Endothelial cell of umbilical vein (primary cell): ENCODE measurements at regions not wholly inside any gene's neighbourhood (a gene's known extent, or its start where the extent isn't known, plus 50 kb on each side); places are given as distances from the start of the nearest gene placed in this dataset.

Experiments
- BruUV-seq: library from RNA; stranded (reverse); fragments of 400-500 nt; replicated peaks from 2 replicates; lab custom pipeline; 2021; lab: Mats Ljungman, UMichigan
- CTCF ChIA-PET: fragments of 300-600, 350-600 bp; sonication (Branson Sonifier 250); formaldehyde crosslinking; loops from one replicate; lab custom pipeline; 2021; ENCODE audit warnings: antibody characterized with exemption, inconsistent platforms; lab: Charles Lee
- POLR2A ChIA-PET: fragments of 300-600, 350-600 bp; sonication (Branson Sonifier 250); formaldehyde crosslinking; loops from one replicate; lab custom pipeline; 2021; ENCODE audit warnings: antibody characterized with exemption, inconsistent platforms; lab: Charles Lee
- DNase-seq: peaks from one replicate; pipeline ENCODE4 v3.0.0-alpha.2; 2011; ENCODE audit warnings: low read depth, low spot score
- FAIRE-seq: peaks from 2 replicates; lab custom pipeline; 2011; peaks lifted over from hg19 to GRCh38; lab: Jason Lieb, UNC
- H2AFZ ChIP-seq: 2 replicates; pipeline ENCODE4 v1.6.0; 2012; ENCODE audit warnings: low read depth, low read length, control low read depth, inconsistent platforms
- H3K27ac ChIP-seq: 2 replicates; pipeline ENCODE4 v1.5.1; 2011; ENCODE audit warnings: low read depth, mild to moderate bottlenecking, control low read depth, low read length, moderate library complexity; ENCODE audit not compliant: insufficient read depth
- H3K27me3 ChIP-seq, 2 experiments: 2 replicates each; pipeline versions ENCODE4 v1.6.0 to v1.6.1; 2011; ENCODE audit warnings: low read length in 2 of 2, mixed read lengths in 1 of 2; ENCODE audit not compliant: control insufficient read depth in 2 of 2, insufficient read depth in 2 of 2
- H3K36me3 ChIP-seq, 2 experiments: 2 replicates in 1 of 2; 3 replicates in 1 of 2; pipeline ENCODE4 v1.5.1; 2011; ENCODE audit warnings: low read length in 2 of 2, mild to moderate bottlenecking in 1 of 2, moderate library complexity in 1 of 2; ENCODE audit not compliant: control insufficient read depth in 2 of 2, insufficient read depth in 2 of 2; ENCODE audit errors: extremely low read depth in 1 of 2
- H3K4me1 ChIP-seq: 3 replicates; pipeline ENCODE4 v1.5.1; 2011; ENCODE audit warnings: mild to moderate bottlenecking, low read length; ENCODE audit not compliant: control insufficient read depth, insufficient read depth; ENCODE audit errors: extremely low read depth
- H3K4me2 ChIP-seq: 2 replicates; pipeline ENCODE4 v1.6.1; 2011; ENCODE audit warnings: low read length, control low read depth, mixed read lengths; ENCODE audit not compliant: insufficient read depth
- H3K4me3 ChIP-seq, 3 experiments: fragments of 200-600 bp in 1 of 3; sonication (generic), shearing (Covaris generic) in 1 of 3; replicated peaks in 1 of 3; 2 replicates each; pipeline ENCODE4 v1.5.1; 2011 to 2016; ENCODE audit warnings: control low read depth in 3 of 3, low read length in 3 of 3, mild to moderate bottlenecking in 2 of 3, inconsistent platforms in 1 of 3, low read depth in 1 of 3, moderate library complexity in 1 of 3; ENCODE audit not compliant: insufficient read depth in 1 of 3
- H3K79me2 ChIP-seq: 2 replicates; pipeline ENCODE4 v1.6.0; 2012; ENCODE audit warnings: low read length, inconsistent platforms; ENCODE audit not compliant: control insufficient read depth, insufficient read depth
- H3K9ac ChIP-seq: replicated peaks from 2 replicates; pipeline ENCODE3; 2011; ENCODE audit warnings: low read length, control low read depth; ENCODE audit not compliant: insufficient read depth; ENCODE audit errors: extremely low read depth
- H3K9me1 ChIP-seq: replicated peaks from 3 replicates; pipeline ENCODE4 v1.6.0; 2011; ENCODE audit warnings: mild to moderate bottlenecking, low read length; ENCODE audit not compliant: control insufficient read depth, insufficient read depth; ENCODE audit errors: extremely low read depth
- H3K9me3 ChIP-seq: replicated peaks from 2 replicates; pipeline ENCODE4 v1.5.1; 2012; ENCODE audit warnings: low read length, inconsistent platforms; ENCODE audit not compliant: control insufficient read depth, insufficient read depth
- H4K20me1 ChIP-seq: replicated peaks from 2 replicates; pipeline ENCODE3; 2011; ENCODE audit warnings: mild to moderate bottlenecking, low read length; ENCODE audit not compliant: control insufficient read depth, insufficient read depth; ENCODE audit errors: extremely low read depth
- EZH2 ChIP-seq: IDR thresholded peaks from 2 replicates; pipeline ENCODE4 v1.6.1; 2012; ENCODE audit warnings: borderline replicate concordance, low read depth, mild to moderate bottlenecking, moderate library complexity, low read length, inconsistent platforms; ENCODE audit not compliant: severe bottlenecking
- FOS ChIP-seq: IDR thresholded peaks from 2 replicates; pipeline ENCODE4 v1.6.1; 2011; ENCODE audit warnings: mild to moderate bottlenecking, low read length, moderate library complexity, borderline replicate concordance; ENCODE audit not compliant: insufficient read depth
- GATA2 ChIP-seq: IDR thresholded peaks from 2 replicates; pipeline ENCODE4 v1.7.0; 2011; ENCODE audit warnings: low read depth, mild to moderate bottlenecking, moderate library complexity, mixed read lengths, low read length; ENCODE audit not compliant: insufficient read length, insufficient read depth
- JUN ChIP-seq: IDR thresholded peaks from 2 replicates; pipeline ENCODE4 v1.6.1; 2011; ENCODE audit warnings: borderline replicate concordance, low read depth; ENCODE audit not compliant: insufficient read length, insufficient read depth
- MYC ChIP-seq: IDR thresholded peaks from one replicate; pipeline ENCODE4 v1.6.1; 2011; ENCODE audit warnings: mild to moderate bottlenecking, low read depth, low read length
- POLR2AphosphoS5 ChIP-seq: IDR thresholded peaks from 2 replicates; pipeline ENCODE4 v1.6.1; 2012; ENCODE audit warnings: low read depth, mild to moderate bottlenecking, control low read depth, low read length, moderate library complexity; ENCODE audit not compliant: insufficient read depth
- dilution Hi-C: fragments of 300-500 bp; cut with MboI; formaldehyde crosslinking; loops from one replicate; pipeline ENCODE4 v1.15.0; 2019; ENCODE audit warnings: low sequenced_read_pairs; ENCODE audit not compliant: extremely low pct_ligation_motif_present
- intact Hi-C: fragments of 100-400 bp; cut with micrococcal nuclease; formaldehyde crosslinking; loops from one replicate; pipeline ENCODE4 v1.10.0; 2022
- TF ChIP-seq, protein P1 (sequence below), 2 donors: IDR thresholded peaks; 1 replicate in 1 of 2; 2 replicates in 1 of 2; pipeline ENCODE4 v1.5.1; 2011; ENCODE audit warnings: low read length in 2 of 2, mild to moderate bottlenecking in 2 of 2, moderate library complexity in 2 of 2, control low read depth in 1 of 2, inconsistent platforms in 1 of 2, low read depth in 1 of 2; ENCODE audit not compliant: insufficient read depth in 1 of 2; ENCODE audit errors: extremely low read depth in 1 of 2

DNA sequence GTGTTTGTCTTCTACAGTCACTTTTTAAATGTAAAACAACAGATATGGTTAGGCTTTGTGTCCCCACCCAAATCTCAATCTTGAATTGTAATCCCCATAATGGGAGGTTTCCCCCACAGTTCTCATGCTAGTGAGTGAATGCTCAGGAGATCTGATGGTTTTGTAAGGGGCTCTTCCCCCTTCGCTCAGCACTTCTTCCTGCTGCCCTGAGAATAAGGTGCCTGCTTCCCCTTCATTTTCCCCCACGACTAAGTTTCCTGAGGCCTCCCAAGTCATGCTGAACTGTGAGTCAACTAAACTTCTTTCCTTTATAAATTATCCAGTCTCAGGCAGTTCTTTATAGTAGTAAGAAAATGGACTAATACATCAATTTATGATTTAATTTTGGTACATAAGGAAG, 118.0 kb upstream of the SNTG2 start:
- Histone ChIP-seq H3K4me1 (no peaks in the 10 kb centered on the region), H4K20me1 (no peaks in the 10 kb centered on the region), H3K9me1 (no peaks in the 10 kb centered on the region), H3K79me2 (no peaks in the 10 kb centered on the region), H3K9ac (no peak overlapping the region), H3K27me3 (no peaks in the 10 kb centered on the region), H3K27ac (no peak overlapping the region), H3K4me3 (no peak overlapping the region), H3K9me3 (peaks cover 4% of the 10 kb centered on the region), H3K4me2 (no peak overlapping the region), H3K36me3 (no peaks in the 10 kb centered on the region), H2AFZ (no peak overlapping the region)
- no TSS peak for BruUV-seq
- CTCF ChIA-PET, result no interaction called here
- dilution Hi-C loops (no loop called here), intact Hi-C loops (no loop called here)
- FAIRE-seq (no peak), DNase-seq (no peak)
- POLR2A ChIA-PET, result no interaction called here
- TF ChIP-seq POLR2AphosphoS5, result no peak
- TF ChIP-seq, protein P1, sequence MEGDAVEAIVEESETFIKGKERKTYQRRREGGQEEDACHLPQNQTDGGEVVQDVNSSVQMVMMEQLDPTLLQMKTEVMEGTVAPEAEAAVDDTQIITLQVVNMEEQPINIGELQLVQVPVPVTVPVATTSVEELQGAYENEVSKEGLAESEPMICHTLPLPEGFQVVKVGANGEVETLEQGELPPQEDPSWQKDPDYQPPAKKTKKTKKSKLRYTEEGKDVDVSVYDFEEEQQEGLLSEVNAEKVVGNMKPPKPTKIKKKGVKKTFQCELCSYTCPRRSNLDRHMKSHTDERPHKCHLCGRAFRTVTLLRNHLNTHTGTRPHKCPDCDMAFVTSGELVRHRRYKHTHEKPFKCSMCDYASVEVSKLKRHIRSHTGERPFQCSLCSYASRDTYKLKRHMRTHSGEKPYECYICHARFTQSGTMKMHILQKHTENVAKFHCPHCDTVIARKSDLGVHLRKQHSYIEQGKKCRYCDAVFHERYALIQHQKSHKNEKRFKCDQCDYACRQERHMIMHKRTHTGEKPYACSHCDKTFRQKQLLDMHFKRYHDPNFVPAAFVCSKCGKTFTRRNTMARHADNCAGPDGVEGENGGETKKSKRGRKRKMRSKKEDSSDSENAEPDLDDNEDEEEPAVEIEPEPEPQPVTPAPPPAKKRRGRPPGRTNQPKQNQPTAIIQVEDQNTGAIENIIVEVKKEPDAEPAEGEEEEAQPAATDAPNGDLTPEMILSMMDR (IDR thresholded peaks at IDR 0.05; ENCODE audit: extremely low read depth in 1 of 2, insufficient read depth in 1 of 2, low read depth in 1 of 2, low read length in 2 of 2), result no peak
- no peak for TF ChIP-seq JUN
- no peak for TF ChIP-seq MYC
- no peak for TF ChIP-seq GATA2
- no peak for TF ChIP-seq EZH2

DNA sequence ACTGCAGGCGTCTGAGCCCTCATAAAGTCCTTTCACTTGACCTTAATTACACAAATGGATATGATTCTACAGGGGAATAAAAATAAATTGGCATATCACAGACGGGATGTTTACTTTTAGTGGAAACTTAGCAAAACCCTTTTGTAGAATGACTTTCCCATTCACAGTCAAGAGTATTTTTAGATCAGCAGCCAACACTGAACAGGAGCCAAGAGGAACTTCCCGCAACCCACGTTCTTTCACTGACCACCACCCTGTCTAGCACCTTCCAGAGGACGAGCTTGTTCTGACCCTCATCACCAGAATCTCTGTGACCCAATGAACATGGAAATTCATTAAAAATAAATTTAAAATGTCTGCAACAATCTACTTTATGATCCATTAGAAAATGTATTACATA, 119.0 kb upstream of the SNTG2 start:
- DNase-seq (no peak), FAIRE-seq (no peak)
- TF ChIP-seq FOS (no peak), JUN (no peak), POLR2AphosphoS5 (no peak), EZH2 (no peak), GATA2 (no peak), MYC (no peak)
- TF ChIP-seq, protein P1 (IDR thresholded peaks at IDR 0.05; ENCODE audit: extremely low read depth in 1 of 2, insufficient read depth in 1 of 2, low read depth in 1 of 2, low read length in 2 of 2), result no peak
- H3K4me2 ChIP-seq, result no peak overlapping the region
- peaks cover 4% of the 10 kb centered on the region for H3K9me3 ChIP-seq
- H3K4me1 ChIP-seq, result no peaks in the 10 kb centered on the region
- no TSS peak for BruUV-seq
- no peaks in the 10 kb centered on the region for H3K79me2 ChIP-seq
- H4K20me1 ChIP-seq, result no peaks in the 10 kb centered on the region
- H2AFZ ChIP-seq, result no peak overlapping the region
- CTCF ChIA-PET, result no interaction called here
- dilution Hi-C loops (no loop called here), intact Hi-C loops (no loop called here)
- H3K4me3 ChIP-seq, result no peak overlapping the region
- H3K27ac ChIP-seq, result no peak overlapping the region
- H3K9ac ChIP-seq, result no peak overlapping the region
- H3K27me3 ChIP-seq, result no peaks in the 10 kb centered on the region
- H3K9me1 ChIP-seq, result no peaks in the 10 kb centered on the region
- POLR2A ChIA-PET, result no interaction called here
- no peaks in the 10 kb centered on the region for H3K36me3 ChIP-seq
